Gastrocnemius medialis (tissue), 4 donors: ENCODE measurements at regions not wholly inside any gene's neighbourhood (a gene's known extent, or its start where the extent isn't known, plus 50 kb on each side); places are given as distances from the start of the nearest gene placed in this dataset.

Experiments
- ATAC-seq, 2 donors: fragments of 150-250 bp; one replicate each; pipeline ENCODE4 v1.9.1; 2016
- DNase-seq, 2 donors: peaks; one replicate each; pipeline ENCODE4 v3.0.0-alpha.2; 2019
- H3K27ac ChIP-seq, 4 donors: fragments of 200-600 bp; sonication (generic); 1 replicate in 1 of 4; 2 replicates in 3 of 4; pipeline ENCODE4 v1.5.1; 2016 to 2018; ENCODE audit warnings: mild to moderate bottlenecking in 2 of 4, moderate library complexity in 1 of 4
- H3K27me3 ChIP-seq, 3 donors: fragments of 200-600 bp; sonication (generic) in 2 of 3; 1 replicate in 1 of 3; 2 replicates in 2 of 3; pipeline versions ENCODE4 v1.5.1 to v1.6.0; 2016 to 2019; ENCODE audit warnings: mild to moderate bottlenecking in 1 of 3, moderate library complexity in 1 of 3
- H3K36me3 ChIP-seq, 2 donors: fragments of 200-600 bp; sonication (generic) in 1 of 2; one replicate each; pipeline ENCODE4 v1.5.1; 2017 to 2018
- H3K4me1 ChIP-seq, 2 donors: fragments of 200-600 bp; sonication (generic) in 1 of 2; one replicate each; pipeline ENCODE4 v1.5.1; 2016 to 2017; ENCODE audit warnings: mild to moderate bottlenecking in 2 of 2
- H3K4me3 ChIP-seq, 4 donors: fragments of 200-600 bp; sonication (generic) in 3 of 4; 1 replicate in 1 of 4; 2 replicates in 3 of 4; pipeline ENCODE4 v1.5.1; 2016 to 2019; ENCODE audit warnings: mild to moderate bottlenecking in 2 of 4
- H3K9me3 ChIP-seq, 3 donors: fragments of 200-600 bp; sonication (generic) in 2 of 3; 1 replicate in 1 of 3; 2 replicates in 2 of 3; pipeline ENCODE4 v1.5.1; 2016 to 2019
- POLR2A ChIP-seq, 2 donors: fragments of 450-650 bp; IDR thresholded peaks; one replicate each; pipeline ENCODE4 v1.6.1; 2017; ENCODE audit warnings: antibody characterized with exemption in 2 of 2, mild to moderate bottlenecking in 2 of 2, moderate library complexity in 2 of 2
- in situ Hi-C, 4 donors: fragments of 200-750 bp; cut with MboI; loops; one replicate each; pipeline versions ENCODE4 v1.15.0 to v1.8.0; 2017; ENCODE audit warnings: low sequenced_read_pairs in 4 of 4
- intact Hi-C: fragments of 100-400 bp; cut with DNase I; formaldehyde crosslinking; loops from one replicate; pipeline ENCODE4 v1.15.1; 2023; ENCODE audit warnings: low total_unique reads
- TF ChIP-seq, protein P1 (sequence below), 5 experiments: fragments of 450-650 bp in 3 of 5; fragments of 200-600 bp in 2 of 5; sonication (generic) in 2 of 5; IDR thresholded peaks in 4 of 5; conservative IDR thresholded peaks in 1 of 5; 1 replicate in 4 of 5; 2 replicates in 1 of 5; pipeline ENCODE4 v1.5.1; 2016 to 2019; ENCODE audit warnings: antibody characterized with exemption in 5 of 5, mild to moderate bottlenecking in 3 of 5, moderate library complexity in 3 of 5

- H3K27me3 ChIP-seq, result no peaks in the 10 kb centered on the region
- no peak for ATAC-seq
- intact Hi-C loops (no loop called here), in situ Hi-C loops (no loop called here)
- no peak for DNase-seq
- no peak overlapping the region for H3K4me3 ChIP-seq
- H3K36me3 ChIP-seq, result no peaks in the 10 kb centered on the region
- TF ChIP-seq, protein P1, sequence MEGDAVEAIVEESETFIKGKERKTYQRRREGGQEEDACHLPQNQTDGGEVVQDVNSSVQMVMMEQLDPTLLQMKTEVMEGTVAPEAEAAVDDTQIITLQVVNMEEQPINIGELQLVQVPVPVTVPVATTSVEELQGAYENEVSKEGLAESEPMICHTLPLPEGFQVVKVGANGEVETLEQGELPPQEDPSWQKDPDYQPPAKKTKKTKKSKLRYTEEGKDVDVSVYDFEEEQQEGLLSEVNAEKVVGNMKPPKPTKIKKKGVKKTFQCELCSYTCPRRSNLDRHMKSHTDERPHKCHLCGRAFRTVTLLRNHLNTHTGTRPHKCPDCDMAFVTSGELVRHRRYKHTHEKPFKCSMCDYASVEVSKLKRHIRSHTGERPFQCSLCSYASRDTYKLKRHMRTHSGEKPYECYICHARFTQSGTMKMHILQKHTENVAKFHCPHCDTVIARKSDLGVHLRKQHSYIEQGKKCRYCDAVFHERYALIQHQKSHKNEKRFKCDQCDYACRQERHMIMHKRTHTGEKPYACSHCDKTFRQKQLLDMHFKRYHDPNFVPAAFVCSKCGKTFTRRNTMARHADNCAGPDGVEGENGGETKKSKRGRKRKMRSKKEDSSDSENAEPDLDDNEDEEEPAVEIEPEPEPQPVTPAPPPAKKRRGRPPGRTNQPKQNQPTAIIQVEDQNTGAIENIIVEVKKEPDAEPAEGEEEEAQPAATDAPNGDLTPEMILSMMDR (IDR thresholded peaks at IDR 0.05 in 4 of 5, conservative IDR thresholded peaks at IDR 0.05 in 1 of 5), result no peak
- TF ChIP-seq POLR2A (IDR thresholded peaks at IDR 0.05), result no peak
- no peaks in the 10 kb centered on the region for H3K9me3 ChIP-seq
- peaks cover 0 to 5% of the 10 kb centered on the region in 2 donors for H3K4me1 ChIP-seq
- H3K27ac ChIP-seq, result no peak overlapping the region
Measured at GRCh38 chr15:96115642-96116041, 214.9 kb upstream of the NR2F2 start.

DNA sequence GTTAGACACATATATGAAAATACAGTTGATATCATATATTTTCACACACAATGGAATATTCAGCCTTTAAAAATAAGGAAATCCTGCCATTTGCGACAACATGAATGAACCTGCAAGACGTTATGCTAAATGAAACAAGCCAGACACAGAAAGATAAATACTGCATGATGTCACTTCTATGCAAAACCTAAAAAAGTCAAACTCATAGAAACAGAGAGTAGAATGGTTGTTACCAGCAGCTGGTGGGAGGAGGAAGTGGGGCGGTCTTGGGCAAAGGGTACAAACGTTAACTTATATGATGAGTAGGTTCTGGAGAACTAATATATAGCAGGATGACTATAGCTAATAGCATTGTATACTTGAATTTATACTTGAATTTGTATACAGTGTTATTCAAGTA, 213.2 kb upstream of the NR2F2 start:
- DNase-seq (no peak), ATAC-seq (no peak)
- TF ChIP-seq, protein P1 (IDR thresholded peaks at IDR 0.05 in 4 of 5, conservative IDR thresholded peaks at IDR 0.05 in 1 of 5), result no peak
- no peak for TF ChIP-seq POLR2A (IDR thresholded peaks at IDR 0.05)
- intact Hi-C loops (no loop called here), in situ Hi-C loops (no loop called here)
- H3K36me3 ChIP-seq, result no peaks in the 10 kb centered on the region
- no peak overlapping the region for H3K27ac ChIP-seq
- no peaks in the 10 kb centered on the region for H3K9me3 ChIP-seq
- H3K4me3 ChIP-seq, result no peak overlapping the region
- H3K4me1 ChIP-seq, result peaks cover 3 to 5% of the 10 kb centered on the region in 2 donors
- H3K27me3 ChIP-seq, result no peaks in the 10 kb centered on the region

GRCh38 chr15:96119734-96120133, 210.8 kb upstream of the NR2F2 start:
- ATAC-seq (peak in 1 of 2 donors; percentile 75), DNase-seq (peak in 1 of 2 donors; percentile 30)
- no peaks in the 10 kb centered on the region for H3K9me3 ChIP-seq
- TF ChIP-seq, protein P1 (IDR thresholded peaks at IDR 0.05 in 4 of 5, conservative IDR thresholded peaks at IDR 0.05 in 1 of 5), result no peak
- TF ChIP-seq POLR2A (IDR thresholded peaks at IDR 0.05), result no peak
- in situ Hi-C loops, result no loop called here
- H3K4me1 ChIP-seq, result peaks cover 3 to 5% of the 10 kb centered on the region in 2 donors
- H3K27ac ChIP-seq, result no peak overlapping the region
- H3K36me3 ChIP-seq, result no peaks in the 10 kb centered on the region
- H3K4me3 ChIP-seq, result no peak overlapping the region
- no peaks in the 10 kb centered on the region for H3K27me3 ChIP-seq
- intact Hi-C loops, result no loop called here

DNA sequence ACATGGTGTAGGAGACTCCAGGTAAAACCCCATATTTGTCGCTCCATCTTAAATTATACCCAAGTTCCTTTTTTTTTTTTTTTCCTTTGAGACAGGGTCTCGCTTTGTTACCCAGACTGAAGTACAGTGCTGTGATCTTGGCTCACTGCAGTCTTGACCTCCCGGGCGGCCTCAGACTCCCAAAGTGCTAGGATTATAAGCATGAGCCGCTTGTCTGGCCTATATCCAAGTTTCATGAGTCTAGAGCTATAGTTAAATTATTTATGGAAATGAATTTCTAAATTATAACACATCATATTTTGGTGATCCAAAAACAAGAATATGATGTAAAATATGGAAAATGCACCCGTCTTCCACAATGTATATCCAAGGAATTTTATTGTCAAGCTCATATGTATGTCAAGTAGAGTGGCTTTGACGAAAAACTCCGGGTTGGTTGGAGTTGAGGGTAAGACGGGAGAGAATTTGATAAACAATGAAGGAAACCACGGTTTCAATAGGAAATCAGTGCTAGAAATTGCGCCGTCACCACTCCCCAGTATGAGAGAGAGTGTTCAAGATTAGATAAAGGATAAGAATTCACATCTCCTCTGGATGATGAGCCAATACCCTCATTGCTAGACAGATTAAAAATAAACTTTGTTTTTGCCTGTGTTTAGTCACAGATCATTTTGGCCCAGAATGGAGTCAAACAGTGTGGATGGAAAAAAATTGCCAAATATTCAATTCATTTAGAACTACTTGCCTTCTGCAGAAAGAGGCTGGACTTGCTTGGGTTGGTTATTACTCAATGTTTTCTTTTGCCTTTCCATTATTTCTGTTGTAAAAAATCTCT, 209.2 kb upstream of the NR2F2 start:
- in situ Hi-C loops (no loop called here), intact Hi-C loops (no loop called here)
- no peak for TF ChIP-seq POLR2A (IDR thresholded peaks at IDR 0.05)
- TF ChIP-seq, protein P1 (IDR thresholded peaks at IDR 0.05 in 4 of 5, conservative IDR thresholded peaks at IDR 0.05 in 1 of 5), result no peak

More for the DNA sequence above, 209.2 kb upstream of the NR2F2 start:
- peaks cover 3 to 5% of the 10 kb centered on the region in 2 donors for H3K4me1 ChIP-seq
- H3K9me3 ChIP-seq, result no peaks in the 10 kb centered on the region
- no peaks in the 10 kb centered on the region for H3K27me3 ChIP-seq
- no peak for ATAC-seq
- H3K27ac ChIP-seq, result no peak overlapping the region
- no peak for DNase-seq
- H3K4me3 ChIP-seq, result no peak overlapping the region
- H3K36me3 ChIP-seq, result no peaks in the 10 kb centered on the region
